ENCODE measurements at regions not wholly inside any gene's neighbourhood (a gene's known extent, or its start where the extent isn't known, plus 50 kb on each side); places are given as distances from the start of the nearest gene placed in this dataset.
"Not testable (repeated sequence)": the region's sequence is repeated elsewhere in the genome, so short reads cannot be mapped to it uniquely, and the experiment has no call there.

DNA sequence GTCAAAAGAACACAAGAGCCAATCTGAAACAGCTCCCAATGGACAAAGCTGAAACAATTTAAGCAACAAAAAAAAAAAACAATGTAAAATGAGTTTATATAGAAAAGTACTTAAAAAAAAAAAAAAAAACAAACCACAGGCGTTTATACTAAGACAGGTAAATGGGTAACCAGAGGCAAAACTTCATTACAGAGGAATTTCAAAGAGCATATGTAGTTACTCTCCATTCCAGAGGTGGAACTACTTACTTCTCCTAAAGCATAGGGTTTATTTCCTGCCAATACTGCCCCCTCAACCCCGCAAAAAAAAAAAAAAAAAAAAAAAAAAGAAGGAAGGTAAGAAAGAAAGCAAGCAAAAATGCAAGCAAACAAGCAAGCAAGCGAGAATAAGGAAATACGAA, 132.9 kb downstream of the LIG4 start:
- no peak for DNase-seq (ENCODE audit: low read depth in 2 of 2)

- no peak for DNase-seq (ENCODE audit: low read depth in 2 of 2)
Observed at GRCh38 chr13:108077284-108077683, 138.1 kb downstream of the LIG4 start.

GRCh38 chr13:108074429-108074828, 140.9 kb downstream of the LIG4 start:
- not testable (repeated sequence) for DNase-seq (ENCODE audit: low read depth in 2 of 2)

GRCh38 chr13:108070925-108071324, 144.4 kb downstream of the LIG4 start:
- DNase-seq (ENCODE audit: low read depth in 2 of 2): no peak

- DNase-seq (ENCODE audit: low read depth in 2 of 2): no peak
Observed at GRCh38 chr13:108070491-108070890, 144.8 kb downstream of the LIG4 start.

- DNase-seq (ENCODE audit: low read depth in 2 of 2): no peak
Observed at GRCh38 chr13:108069521-108070210, 145.7 kb downstream of the LIG4 start.

DNA sequence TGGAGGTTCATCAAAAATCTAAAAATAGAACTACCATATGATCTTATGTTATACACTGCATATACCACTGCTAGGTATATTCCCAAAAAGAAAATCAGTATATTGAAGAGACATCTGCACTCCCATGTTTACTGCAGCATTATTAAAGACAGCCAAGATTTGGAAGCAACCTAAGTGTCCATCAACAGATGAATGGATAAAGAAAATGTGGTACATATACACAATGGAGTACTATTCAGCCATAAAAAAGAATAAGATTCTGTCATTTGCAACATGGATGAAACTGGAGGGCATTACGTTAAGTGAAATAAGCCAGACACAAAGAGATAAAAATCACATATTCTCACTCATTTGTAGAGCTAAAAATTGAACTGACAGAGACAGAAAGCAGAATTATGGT, 151.0 kb downstream of the LIG4 start:
- not testable (repeated sequence) for DNase-seq (ENCODE audit: low read depth in 2 of 2)

GRCh38 chr13:108060111-108060510, 155.2 kb downstream of the LIG4 start:
- DNase-seq (ENCODE audit: low read depth in 2 of 2): no peak

DNA sequence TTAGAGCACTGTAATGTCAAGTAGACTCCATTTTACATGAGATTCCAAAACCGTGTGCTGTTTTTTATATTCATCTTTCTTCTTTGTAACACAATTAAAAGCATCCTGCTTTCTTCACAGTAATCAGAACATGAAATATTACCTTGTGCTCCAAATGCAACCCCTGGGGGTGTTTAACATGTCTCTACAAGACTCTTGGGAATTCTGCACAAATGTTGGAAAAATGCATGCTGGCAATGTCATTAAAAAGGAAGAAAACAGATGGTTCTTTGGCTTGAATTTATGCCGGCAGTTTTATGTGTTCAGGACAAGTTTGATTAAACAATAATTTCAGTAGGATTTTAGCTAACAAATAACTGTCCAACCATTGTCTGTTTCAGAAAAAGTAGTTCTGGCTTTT, 159.1 kb downstream of the LIG4 start:
- no peak for DNase-seq (ENCODE audit: low read depth in 2 of 2)

DNA sequence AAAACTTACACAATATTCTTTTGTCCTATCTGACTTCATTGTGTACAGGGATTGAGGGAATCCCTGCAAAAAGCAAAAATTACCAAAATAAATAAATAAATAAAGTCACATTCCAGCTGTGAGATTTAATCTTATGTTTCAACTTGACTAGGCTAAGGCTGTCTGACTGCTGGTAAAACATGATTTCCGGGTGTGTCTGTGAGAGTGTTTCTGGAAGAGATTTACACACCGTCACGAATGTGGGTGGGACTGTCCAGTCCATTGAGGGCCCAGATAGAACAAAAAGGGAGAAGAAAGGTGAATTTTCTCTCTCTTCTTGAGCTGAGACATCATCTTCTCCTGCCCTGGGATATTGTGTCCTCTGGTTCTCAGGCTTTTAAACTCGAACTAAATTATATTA, 166.1 kb downstream of the LIG4 start:
- DNase-seq (ENCODE audit: low read depth in 2 of 2): no peak

DNA sequence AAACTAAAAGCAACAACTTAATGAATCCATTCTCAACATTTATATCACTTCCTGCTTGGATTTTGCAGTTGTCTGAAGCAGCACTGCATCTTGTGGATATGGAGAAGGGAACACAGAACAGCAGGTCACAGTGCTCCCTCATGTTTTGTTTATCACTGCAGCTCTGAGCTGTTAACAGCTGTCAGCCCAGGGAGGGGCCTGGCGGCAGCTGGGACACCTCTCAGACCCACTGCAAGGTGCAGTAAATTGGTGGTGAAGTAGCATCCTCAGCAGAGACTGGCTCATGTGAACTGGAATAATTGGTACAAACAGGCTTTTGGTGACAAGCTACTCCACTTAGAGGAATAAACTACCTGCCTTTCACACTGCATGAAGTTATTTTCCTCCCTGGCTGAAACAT, 170.4 kb downstream of the LIG4 start:
- DNase-seq (ENCODE audit: low read depth in 2 of 2): no peak

- not testable (repeated sequence) for DNase-seq (ENCODE audit: low read depth in 2 of 2)
Observed at GRCh38 chr13:108042866-108043265, 172.5 kb downstream of the LIG4 start.

GRCh38 chr13:108037348-108037747, 178.0 kb downstream of the LIG4 start:
- no peak for DNase-seq (ENCODE audit: low read depth in 2 of 2)

DNA sequence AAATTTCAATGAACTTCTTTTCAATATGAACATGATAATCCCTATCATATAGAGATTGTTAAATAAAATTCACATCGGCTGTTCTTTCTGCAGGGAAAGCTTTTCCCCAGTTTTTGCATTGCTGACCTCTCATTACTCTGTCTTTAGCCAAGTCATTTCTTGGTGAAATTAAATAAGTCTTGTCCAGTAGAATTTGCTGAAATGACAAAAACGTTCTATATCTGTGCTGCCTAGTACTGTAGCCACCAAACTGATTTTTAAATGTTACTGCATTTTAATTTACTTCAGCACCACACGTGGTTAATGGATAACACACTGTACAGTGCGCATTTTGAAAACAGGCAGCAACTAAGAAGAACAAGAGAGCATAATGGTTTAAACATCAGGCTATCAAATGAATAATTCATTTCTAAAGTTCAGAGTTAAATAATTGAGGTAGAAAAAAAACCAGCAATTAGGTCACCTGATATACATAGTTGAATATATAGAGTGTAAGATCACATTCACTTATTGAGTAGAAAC, 178.9 kb downstream of the LIG4 start:
- DNase-seq (ENCODE audit: low read depth in 2 of 2): no peak

GRCh38 chr13:108034909-108035410, 180.4 kb downstream of the LIG4 start:
- DNase-seq (ENCODE audit: low read depth in 2 of 2): no peak

GRCh38 chr13:108033800-108034707, 181.3 kb downstream of the LIG4 start:
- no peak for DNase-seq (ENCODE audit: low read depth in 2 of 2)

DNA sequence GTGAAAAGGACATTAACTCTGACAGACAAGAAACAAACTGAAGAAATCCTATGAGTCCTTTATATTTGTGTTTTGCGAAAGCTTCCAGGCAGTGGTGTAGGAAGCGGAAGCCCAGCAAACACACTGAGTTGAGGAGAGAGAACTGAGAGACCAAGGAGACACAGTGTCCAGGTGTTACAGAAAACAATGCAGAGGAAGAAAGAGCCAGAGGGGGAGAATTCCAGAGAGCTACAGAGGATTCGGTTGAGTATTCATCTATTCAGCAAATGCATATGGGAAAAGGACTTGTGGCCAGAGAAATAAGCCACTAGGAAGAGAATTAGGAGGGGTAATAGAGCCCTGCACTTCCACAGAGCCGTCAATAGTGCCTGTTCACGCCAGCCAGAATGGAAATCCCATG, 183.5 kb downstream of the LIG4 start:
- DNase-seq (ENCODE audit: low read depth in 2 of 2): no peak

DNA sequence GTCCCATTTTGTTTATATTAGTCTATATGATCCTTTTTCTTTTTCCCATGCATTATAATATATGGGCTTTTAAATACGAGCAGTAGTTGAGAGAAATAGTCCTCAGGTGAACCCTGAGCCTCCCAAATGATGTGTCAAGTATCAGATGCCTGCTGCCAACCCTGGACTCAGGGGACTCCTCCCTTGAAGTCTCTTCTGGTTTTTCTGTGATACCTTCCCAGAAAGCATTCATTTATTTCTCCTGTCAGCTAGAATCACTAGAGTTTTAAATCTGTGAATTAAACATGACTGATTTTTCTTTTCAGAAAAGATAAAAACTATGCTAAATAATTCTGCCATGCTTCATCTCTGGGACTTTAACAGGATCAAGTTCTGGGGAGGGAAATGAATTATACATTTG, 184.6 kb downstream of the LIG4 start:
- DNase-seq (ENCODE audit: low read depth in 2 of 2): no peak

DNA sequence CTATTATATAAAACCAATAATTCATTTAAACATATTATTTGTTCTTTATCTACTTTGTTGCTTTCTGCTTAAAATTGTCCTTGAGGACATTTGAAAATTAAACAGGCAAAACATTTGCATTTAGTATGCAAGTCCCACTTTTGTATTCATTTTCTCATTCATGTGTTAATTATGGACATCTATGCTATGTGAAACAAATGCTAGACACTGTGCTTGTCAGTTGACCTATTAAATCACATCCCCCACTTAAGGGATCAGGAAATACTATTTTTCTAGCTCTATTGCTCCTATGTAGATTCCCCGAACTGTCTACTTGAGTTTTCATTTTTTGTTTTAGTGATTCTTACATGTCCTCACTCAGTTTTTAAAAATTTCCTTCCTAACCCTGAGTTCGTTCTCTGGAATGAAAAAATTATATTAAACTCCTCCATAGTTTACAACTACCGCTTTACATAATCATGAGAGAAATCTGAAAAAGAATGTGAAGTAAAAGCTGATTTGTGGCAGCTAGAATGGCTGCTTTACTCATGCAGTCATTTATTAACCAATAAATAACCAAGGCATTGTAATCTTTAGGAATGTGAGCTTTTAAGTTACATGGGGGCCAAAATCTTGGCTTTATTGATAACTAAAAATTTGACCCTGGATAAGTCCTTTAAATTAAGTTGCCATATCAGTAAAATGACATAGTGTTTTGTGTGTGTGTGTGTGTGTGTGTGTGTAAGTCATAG, 188.5 kb downstream of the LIG4 start:
- no peak for DNase-seq (ENCODE audit: low read depth in 2 of 2)

DNA sequence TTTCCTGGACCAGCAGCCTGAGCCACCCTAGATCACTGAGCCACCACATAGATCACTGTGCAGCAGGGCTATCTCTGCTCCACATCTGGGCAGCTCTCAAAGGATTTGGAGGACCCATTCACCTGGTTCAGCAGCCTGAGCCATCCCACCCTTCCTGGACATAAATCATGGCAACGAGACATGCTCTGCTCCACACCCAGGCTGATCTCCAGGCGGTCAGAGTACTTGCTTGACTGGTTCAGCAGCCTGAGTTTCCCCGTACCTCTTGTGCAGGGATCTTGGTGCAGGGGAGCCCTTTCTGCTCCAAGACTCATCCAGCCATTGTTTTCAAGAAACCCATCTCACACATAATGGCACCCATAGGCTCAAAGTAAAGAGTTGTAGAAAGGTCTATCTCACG, 195.3 kb downstream of the LIG4 start:
- no peak for DNase-seq (ENCODE audit: low read depth in 2 of 2)

- DNase-seq (ENCODE audit: low read depth in 2 of 2): no peak
Observed at GRCh38 chr13:108018371-108018870, 196.9 kb downstream of the LIG4 start.

- no peak for DNase-seq (ENCODE audit: low read depth in 2 of 2)
Observed at GRCh38 chr13:108006619-108007018, 208.7 kb downstream of the LIG4 start.
